Body of pancreas (tissue), 4 donors: ENCODE measurements at regions not wholly inside any gene's neighbourhood (a gene's known extent, or its start where the extent isn't known, plus 50 kb on each side); places are given as distances from the start of the nearest gene placed in this dataset.

ENCODE experiments used
- ATAC-seq: fragments of 150-250 bp; one replicate; pipeline ENCODE4 v1.9.1; 2016
- DNase-seq, 4 donors: peaks; one replicate each; pipeline ENCODE4 v3.0.0-alpha.2; 2019
- H3K27ac ChIP-seq, 4 donors: fragments of 200-600 bp; sonication (generic); 1 replicate in 3 of 4; 2 replicates in 1 of 4; pipeline versions ENCODE4 v1.5.1 to v1.6.1; 2016 to 2019; ENCODE audit warnings: mild to moderate bottlenecking in 1 of 4, mixed read lengths in 1 of 4, moderate library complexity in 1 of 4
- H3K27me3 ChIP-seq, 2 donors: fragments of 200-600 bp; sonication (generic); one replicate each; pipeline ENCODE4 v1.6.0; 2016; ENCODE audit warnings: mild to moderate bottlenecking in 1 of 2
- H3K36me3 ChIP-seq, 2 donors: fragments of 200-600 bp; sonication (generic); replicated peaks in 1 of 2; 2 replicates each; pipeline ENCODE4 v1.5.1; 2016; ENCODE audit warnings: low read depth in 2 of 2; ENCODE audit not compliant: insufficient read depth in 1 of 2
- H3K4me1 ChIP-seq: fragments of 200-600 bp; sonication (generic); one replicate; pipeline ENCODE4 v1.6.0; 2016
- H3K4me3 ChIP-seq, 2 donors: fragments of 200-600 bp; sonication (generic); 1 replicate in 1 of 2; 2 replicates in 1 of 2; pipeline ENCODE4 v1.5.1; 2016 to 2019
- H3K9me3 ChIP-seq, 3 donors: fragments of 200-600 bp; sonication (generic); 1 replicate in 2 of 3; 2 replicates in 1 of 3; pipeline ENCODE4 v1.5.1; 2016
- POLR2A ChIP-seq, 3 donors: fragments of 450-650 bp; IDR thresholded peaks; one replicate each; pipeline ENCODE4 v1.6.1; 2016; ENCODE audit warnings: antibody characterized with exemption in 3 of 3, mild to moderate bottlenecking in 2 of 3
- WGBS, 2 donors: methylation state at CpG; one replicate each; pipeline ENCODE4 v1.1.5; 2017; 5-methylcytosine and 5-hydroxymethylcytosine counted together
- intact Hi-C: fragments of 100-400 bp; cut with DNase I; formaldehyde crosslinking; loops from one replicate; pipeline ENCODE4 v1.15.1; 2023
- TF ChIP-seq, protein P1 (sequence below), 7 experiments: fragments of 450-650 bp in 4 of 7; fragments of 200-600 bp in 3 of 7; sonication (generic) in 3 of 7; IDR thresholded peaks; one replicate each; pipeline ENCODE4 v1.5.1; 2016 to 2019; ENCODE audit warnings: antibody characterized with exemption in 7 of 7

DNA sequence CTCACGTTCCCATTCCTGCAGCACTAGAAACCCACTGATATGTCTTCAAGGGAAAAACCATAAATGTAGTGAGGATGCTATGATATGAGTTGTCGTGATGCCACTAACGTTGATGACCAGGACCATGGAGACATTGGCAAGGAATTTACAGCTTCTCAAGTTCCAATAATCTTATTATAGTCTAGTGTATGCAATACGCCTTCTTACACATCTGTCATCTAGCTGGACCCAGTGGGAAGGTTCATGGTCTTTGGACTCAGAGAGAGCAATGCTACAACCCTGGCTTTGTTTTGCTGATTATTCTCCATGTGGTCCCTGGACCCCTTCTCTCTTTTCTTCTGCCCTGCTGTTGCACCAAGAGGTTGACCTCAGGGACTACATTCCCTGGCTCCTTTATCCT, 76.0 kb upstream of the BMP2 start:
- TF ChIP-seq, protein P1, sequence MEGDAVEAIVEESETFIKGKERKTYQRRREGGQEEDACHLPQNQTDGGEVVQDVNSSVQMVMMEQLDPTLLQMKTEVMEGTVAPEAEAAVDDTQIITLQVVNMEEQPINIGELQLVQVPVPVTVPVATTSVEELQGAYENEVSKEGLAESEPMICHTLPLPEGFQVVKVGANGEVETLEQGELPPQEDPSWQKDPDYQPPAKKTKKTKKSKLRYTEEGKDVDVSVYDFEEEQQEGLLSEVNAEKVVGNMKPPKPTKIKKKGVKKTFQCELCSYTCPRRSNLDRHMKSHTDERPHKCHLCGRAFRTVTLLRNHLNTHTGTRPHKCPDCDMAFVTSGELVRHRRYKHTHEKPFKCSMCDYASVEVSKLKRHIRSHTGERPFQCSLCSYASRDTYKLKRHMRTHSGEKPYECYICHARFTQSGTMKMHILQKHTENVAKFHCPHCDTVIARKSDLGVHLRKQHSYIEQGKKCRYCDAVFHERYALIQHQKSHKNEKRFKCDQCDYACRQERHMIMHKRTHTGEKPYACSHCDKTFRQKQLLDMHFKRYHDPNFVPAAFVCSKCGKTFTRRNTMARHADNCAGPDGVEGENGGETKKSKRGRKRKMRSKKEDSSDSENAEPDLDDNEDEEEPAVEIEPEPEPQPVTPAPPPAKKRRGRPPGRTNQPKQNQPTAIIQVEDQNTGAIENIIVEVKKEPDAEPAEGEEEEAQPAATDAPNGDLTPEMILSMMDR (IDR thresholded peaks at IDR 0.05): no peak
- TF ChIP-seq POLR2A (IDR thresholded peaks at IDR 0.05): no peak
- 70 to 79% methylated on average over 4 of the region's 4 CpGs for WGBS, 2 donors
- H3K9me3 ChIP-seq: no peaks in the 10 kb centered on the region
- ATAC-seq: no peak
- no peak overlapping the region for H3K4me3 ChIP-seq
- intact Hi-C loops: no loop called here
- H3K36me3 ChIP-seq: no peaks in the 10 kb centered on the region
- H3K27me3 ChIP-seq: no peaks in the 10 kb centered on the region
- no peak for DNase-seq
- peaks cover 9% of the 10 kb centered on the region for H3K4me1 ChIP-seq
- no peak overlapping the region for H3K27ac ChIP-seq

DNA sequence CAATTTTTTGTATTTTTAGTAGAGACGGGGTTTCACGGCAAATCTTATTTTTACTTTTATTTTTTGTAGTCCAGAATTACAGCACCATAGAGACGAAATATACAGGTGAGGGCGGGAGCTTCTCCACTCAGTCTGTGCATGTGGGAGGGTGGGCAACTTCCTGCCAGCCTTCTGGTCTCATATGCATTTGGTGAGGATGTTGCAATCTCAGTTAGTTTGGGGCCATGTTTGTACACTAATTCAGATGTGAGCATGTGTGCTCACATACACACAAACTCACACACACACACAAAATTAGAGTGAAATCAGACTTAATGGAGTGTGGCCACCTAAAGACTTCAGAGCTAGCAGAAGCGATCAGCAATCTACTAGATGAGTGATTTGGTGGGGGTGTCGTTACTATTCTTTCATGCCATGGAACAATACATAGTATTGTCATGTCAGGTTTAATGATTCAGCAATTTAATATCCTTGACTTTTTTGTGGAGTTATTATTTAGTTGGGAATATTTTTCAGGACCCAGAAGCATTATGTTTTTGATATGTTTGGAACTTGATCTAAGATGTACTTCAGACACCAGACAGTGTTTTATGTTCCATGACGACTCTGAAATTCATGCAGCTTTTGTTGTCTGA, 78.0 kb upstream of the BMP2 start:
- no peak for TF ChIP-seq POLR2A (IDR thresholded peaks at IDR 0.05)
- TF ChIP-seq, protein P1 (IDR thresholded peaks at IDR 0.05): no peak
- H3K9me3 ChIP-seq: no peaks in the 10 kb centered on the region
- no peak for ATAC-seq
- DNase-seq: no peak
- H3K27ac ChIP-seq: no peak overlapping the region
- no peaks in the 10 kb centered on the region for H3K36me3 ChIP-seq
- peaks cover 9% of the 10 kb centered on the region for H3K4me1 ChIP-seq
- no peaks in the 10 kb centered on the region for H3K27me3 ChIP-seq
- 78 to 80% methylated on average over 7 of the region's 7 CpGs for WGBS, 2 donors
- intact Hi-C loops: no loop called here
- no peak overlapping the region for H3K4me3 ChIP-seq

DNA sequence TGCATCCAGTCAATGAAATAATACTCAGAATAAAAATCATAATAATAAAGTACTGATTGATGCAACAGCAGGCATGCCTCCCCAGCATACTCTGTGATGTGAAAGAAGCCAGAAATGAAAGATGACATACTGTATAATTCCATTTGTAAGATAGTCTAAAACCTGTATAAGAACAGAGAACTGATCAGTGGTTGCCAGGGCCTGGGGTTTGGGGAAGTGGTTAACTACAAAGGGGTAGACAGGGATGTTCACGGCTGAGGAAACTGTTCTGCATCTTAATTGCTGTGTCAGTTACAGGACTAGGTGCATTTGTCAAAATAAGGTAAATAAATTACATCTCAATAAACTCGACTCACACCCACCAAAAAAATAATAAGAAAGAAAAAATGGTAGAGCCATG, 81.3 kb upstream of the BMP2 start:
- TF ChIP-seq, protein P1 (IDR thresholded peaks at IDR 0.05): no peak
- no peak for TF ChIP-seq POLR2A (IDR thresholded peaks at IDR 0.05)
- Histone ChIP-seq H3K27ac (no peak overlapping the region), H3K9me3 (no peaks in the 10 kb centered on the region), H3K4me1 (peaks cover 4% of the 10 kb centered on the region), H3K27me3 (no peaks in the 10 kb centered on the region), H3K4me3 (no peak overlapping the region), H3K36me3 (no peaks in the 10 kb centered on the region)
- DNase-seq (no peak), ATAC-seq (no peak)
- WGBS, 2 donors: 57 to 74% methylated on average over 2 of the region's 2 CpGs
- intact Hi-C loops: no loop called here

DNA sequence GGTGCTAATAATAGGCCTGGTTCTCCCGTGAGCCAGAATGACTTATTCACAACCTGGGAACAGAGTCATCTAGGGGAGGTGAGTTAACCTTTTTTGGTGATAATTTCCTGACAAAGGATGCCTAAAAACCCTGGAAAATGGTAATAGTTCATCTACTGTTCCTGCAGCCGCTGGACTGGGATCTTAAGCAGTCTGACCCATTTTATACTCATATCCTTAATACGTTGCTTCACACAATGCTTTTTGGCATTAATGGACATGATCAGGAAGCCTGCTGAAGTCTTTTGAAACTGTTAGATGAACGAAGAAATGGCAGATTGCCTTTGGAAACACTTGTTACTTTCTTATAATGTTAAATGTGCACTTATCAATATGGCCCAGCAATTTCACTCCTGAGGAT, 81.9 kb upstream of the BMP2 start:
- intact Hi-C loops: no loop called here
- ATAC-seq (no peak), DNase-seq (no peak)
- Histone ChIP-seq H3K27ac (no peak overlapping the region), H3K9me3 (no peaks in the 10 kb centered on the region), H3K36me3 (no peaks in the 10 kb centered on the region), H3K4me3 (no peak overlapping the region), H3K27me3 (no peaks in the 10 kb centered on the region), H3K4me1 (no peaks in the 10 kb centered on the region)
- TF ChIP-seq, protein P1 (IDR thresholded peaks at IDR 0.05): no peak
- TF ChIP-seq POLR2A (IDR thresholded peaks at IDR 0.05): no peak
- 77 to 78% methylated on average over 4 of the region's 4 CpGs for WGBS, 2 donors

DNA sequence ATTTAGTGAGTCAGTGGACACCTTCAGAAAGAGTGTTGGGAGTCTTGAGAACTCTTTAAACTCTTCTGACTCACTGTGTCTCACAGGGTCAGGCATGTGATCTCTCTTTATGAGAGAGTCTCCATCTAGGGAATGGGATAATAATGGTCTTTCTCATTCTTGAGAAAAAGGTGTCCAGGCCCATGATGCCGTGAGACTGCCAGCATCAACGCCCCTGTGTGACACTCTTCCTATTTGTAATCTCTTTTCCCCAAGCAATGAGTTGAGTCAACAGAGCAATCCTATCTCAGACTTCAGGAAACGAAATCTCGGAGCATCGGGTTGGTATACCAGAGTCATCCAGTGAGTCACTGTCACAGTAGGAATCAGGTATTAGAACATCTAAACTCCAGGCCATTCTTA, 82.3 kb upstream of the BMP2 start:
- DNase-seq (no peak), ATAC-seq (no peak)
- TF ChIP-seq, protein P1 (IDR thresholded peaks at IDR 0.05): no peak
- TF ChIP-seq POLR2A (IDR thresholded peaks at IDR 0.05): no peak
- intact Hi-C loops: no loop called here
- no peaks in the 10 kb centered on the region for H3K27me3 ChIP-seq
- H3K4me3 ChIP-seq: no peak overlapping the region
- no peaks in the 10 kb centered on the region for H3K4me1 ChIP-seq
- no peak overlapping the region for H3K27ac ChIP-seq
- no peaks in the 10 kb centered on the region for H3K36me3 ChIP-seq
- WGBS, 2 donors: 85 to 92% methylated on average over 5 of the region's 5 CpGs
- no peaks in the 10 kb centered on the region for H3K9me3 ChIP-seq
